ENCODE measurements at regions not wholly inside any gene's neighbourhood (a gene's known extent, or its start where the extent isn't known, plus 50 kb on each side); places are given as distances from the start of the nearest gene placed in this dataset.
A peak's percentile ranks its signal among the peaks of the same experiment; 100 is the strongest.

DNA sequence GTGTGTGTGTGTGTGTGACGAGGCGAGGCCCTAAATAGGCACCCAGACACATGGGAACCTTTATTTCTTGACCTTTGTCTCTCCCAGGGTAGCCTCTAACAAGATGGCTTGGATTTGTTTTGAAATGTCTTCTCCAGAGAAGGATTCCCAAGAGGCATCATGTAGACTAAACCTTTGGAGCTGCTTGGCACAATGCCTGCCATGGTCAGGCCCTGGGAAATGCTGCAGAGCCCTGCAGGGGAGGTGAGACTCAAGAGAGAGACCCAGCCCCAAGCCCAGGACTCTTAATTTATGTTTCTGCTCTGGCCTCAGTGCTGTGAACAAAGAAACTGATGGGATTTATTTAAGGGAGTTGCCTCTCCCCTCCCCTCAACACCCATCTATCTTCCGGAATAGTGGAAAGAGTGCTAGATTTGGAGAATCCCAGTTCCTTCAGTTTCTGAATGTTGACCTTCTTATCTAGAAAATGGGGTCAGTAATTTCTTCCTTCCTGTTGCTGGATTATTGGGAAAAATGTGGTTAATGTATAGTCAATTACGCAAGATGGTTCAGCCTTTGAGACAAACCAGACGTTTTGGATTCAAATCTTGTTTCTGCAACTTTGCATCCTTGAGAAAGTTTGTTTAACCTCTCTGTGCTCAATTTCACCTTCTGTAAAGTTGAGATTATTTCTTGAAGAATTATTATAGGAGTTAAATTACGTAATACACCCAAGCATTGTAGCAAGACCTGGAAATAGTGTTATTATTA is 434.8 kb downstream of the MAFB start:
- Mint-ChIP-seq H3K9me3 (peaks cover 3% of the 10 kb centered on the region), H3K4me3 (no peak overlapping the region), H3K27me3 (peaks cover 5 to 17% of the 10 kb centered on the region in 2 donors), H3K36me3 (no peaks in the 10 kb centered on the region), H3K4me1 (ENCODE audit: low read depth in 2 of 2) (no peaks in the 10 kb centered on the region), H3K27ac (no peak overlapping the region)
- no peak for ATAC-seq
- DNase-seq (ENCODE audit: low spot score) = no peak

DNA sequence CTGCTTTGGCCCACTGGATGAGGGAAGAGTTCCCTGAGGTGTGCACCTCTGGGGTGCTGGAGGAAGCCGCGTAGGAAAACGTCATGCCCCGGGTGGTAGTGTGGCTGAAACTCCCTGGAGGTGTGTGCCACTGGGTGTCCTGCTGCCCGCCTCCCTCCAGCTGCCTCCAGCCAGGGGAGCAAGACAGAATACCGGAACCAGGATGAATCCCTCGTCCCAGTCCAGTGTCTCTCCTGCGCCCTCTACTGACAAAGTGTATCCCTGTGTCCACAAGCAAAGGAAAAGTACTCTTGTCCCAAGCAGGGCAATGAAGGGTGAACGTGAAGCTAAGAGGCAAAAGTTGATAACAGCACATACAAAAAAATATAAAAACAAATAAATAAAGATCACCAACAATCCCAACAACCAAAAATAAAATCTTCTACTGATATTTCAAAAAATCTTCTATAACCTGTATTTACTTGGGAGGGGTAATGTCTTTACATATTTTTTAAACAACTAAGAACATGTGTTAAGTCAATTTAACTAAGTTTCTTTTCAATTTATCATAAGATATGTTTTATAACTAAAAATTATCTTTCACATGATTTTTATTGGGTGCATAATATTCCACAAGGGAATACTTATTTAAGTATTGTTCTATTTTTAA is 437.6 kb downstream of the MAFB start:
- ATAC-seq (peak in 1 of 2 donors; percentile 32), DNase-seq (ENCODE audit: low spot score) (no peak)
- Mint-ChIP-seq H3K9me3 (peaks cover 3% of the 10 kb centered on the region), H3K4me3 (no peak overlapping the region), H3K27me3 (peaks cover 3 to 17% of the 10 kb centered on the region in 2 donors), H3K27ac (no peak overlapping the region), H3K36me3 (no peaks in the 10 kb centered on the region), H3K4me1 (ENCODE audit: low read depth in 2 of 2) (no peaks in the 10 kb centered on the region)

DNA sequence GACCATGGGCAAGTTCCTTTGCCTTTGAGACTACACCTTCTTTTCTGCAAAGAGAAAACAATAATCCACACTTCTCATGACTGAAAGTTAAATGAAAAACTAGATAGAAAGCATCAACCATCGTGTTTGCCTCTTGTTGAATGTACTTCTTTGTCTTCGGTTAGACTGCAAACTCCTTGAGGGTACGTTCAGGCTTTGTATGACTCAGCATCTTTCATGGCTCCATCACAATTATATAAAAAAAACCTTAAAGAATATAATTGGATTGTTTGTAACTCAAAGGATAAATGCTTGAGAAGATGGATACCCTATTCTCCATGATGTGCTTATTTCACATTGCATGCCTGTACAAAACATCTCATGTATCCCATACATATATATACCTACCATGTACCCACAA is 439.2 kb downstream of the MAFB start:
- peaks cover 3% of the 10 kb centered on the region for H3K9me3 Mint-ChIP-seq
- no peak for DNase-seq (ENCODE audit: low spot score)
- H3K27me3 Mint-ChIP-seq = peaks cover 3 to 9% of the 10 kb centered on the region in 2 donors
- H3K36me3 Mint-ChIP-seq = no peaks in the 10 kb centered on the region
- no peak for ATAC-seq
- no peaks in the 10 kb centered on the region for H3K4me1 Mint-ChIP-seq (ENCODE audit: low read depth in 2 of 2)
- H3K4me3 Mint-ChIP-seq = no peak overlapping the region
- no peak overlapping the region for H3K27ac Mint-ChIP-seq

DNA sequence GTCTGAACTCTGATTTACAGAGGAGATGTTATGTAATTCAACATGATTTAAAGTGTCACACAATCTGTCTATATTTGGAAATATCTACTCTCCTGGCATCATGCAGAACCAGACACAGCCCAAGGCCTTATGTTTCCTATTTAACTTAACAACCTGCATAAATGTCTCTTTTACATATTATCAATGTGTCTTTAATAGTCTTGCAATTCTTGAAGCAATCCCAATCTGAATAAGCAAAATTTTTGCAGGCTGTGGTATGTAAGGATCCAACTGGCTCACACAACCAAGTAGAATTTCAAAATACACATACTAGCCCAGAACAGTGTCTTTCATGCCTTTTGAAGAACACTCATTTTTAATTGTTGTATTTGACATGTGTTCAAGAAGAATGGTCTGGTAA is 443.2 kb downstream of the MAFB start:
- H3K9me3 Mint-ChIP-seq = peaks cover under 1% of the 10 kb centered on the region
- H3K36me3 Mint-ChIP-seq = no peaks in the 10 kb centered on the region
- H3K27ac Mint-ChIP-seq = no peak overlapping the region
- peaks cover 4 to 8% of the 10 kb centered on the region in 2 donors for H3K27me3 Mint-ChIP-seq
- ATAC-seq (no peak), DNase-seq (ENCODE audit: low spot score) (no peak)
- no peak overlapping the region for H3K4me3 Mint-ChIP-seq
- H3K4me1 Mint-ChIP-seq (ENCODE audit: low read depth in 2 of 2) = no peaks in the 10 kb centered on the region

DNA sequence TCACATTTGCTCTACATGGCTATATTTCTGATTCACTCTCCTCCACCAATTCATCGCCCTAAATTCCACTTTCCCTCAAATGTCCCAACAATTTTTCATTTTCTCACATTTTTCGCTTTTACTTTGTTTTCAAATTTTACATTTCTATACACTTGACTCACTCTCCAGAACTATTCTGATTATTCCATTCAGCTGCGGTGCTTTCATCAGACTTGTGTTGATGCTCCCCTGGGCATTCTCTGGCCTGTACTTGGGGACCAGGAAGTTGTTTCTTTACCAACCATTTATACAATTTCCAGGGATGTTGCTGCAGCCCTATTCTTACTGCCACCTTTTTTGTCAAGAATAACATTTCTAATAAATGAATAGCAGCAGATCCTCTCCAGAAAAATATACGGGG is 444.8 kb downstream of the MAFB start:
- ATAC-seq = no peak
- no peaks in the 10 kb centered on the region for H3K4me1 Mint-ChIP-seq (ENCODE audit: low read depth in 2 of 2)
- H3K27me3 Mint-ChIP-seq = peaks cover 4 to 8% of the 10 kb centered on the region in 2 donors
- no peak overlapping the region for H3K4me3 Mint-ChIP-seq
- H3K27ac Mint-ChIP-seq = no peak overlapping the region
- H3K9me3 Mint-ChIP-seq = no peaks in the 10 kb centered on the region
- DNase-seq (ENCODE audit: low spot score) = no peak
- no peaks in the 10 kb centered on the region for H3K36me3 Mint-ChIP-seq

DNA sequence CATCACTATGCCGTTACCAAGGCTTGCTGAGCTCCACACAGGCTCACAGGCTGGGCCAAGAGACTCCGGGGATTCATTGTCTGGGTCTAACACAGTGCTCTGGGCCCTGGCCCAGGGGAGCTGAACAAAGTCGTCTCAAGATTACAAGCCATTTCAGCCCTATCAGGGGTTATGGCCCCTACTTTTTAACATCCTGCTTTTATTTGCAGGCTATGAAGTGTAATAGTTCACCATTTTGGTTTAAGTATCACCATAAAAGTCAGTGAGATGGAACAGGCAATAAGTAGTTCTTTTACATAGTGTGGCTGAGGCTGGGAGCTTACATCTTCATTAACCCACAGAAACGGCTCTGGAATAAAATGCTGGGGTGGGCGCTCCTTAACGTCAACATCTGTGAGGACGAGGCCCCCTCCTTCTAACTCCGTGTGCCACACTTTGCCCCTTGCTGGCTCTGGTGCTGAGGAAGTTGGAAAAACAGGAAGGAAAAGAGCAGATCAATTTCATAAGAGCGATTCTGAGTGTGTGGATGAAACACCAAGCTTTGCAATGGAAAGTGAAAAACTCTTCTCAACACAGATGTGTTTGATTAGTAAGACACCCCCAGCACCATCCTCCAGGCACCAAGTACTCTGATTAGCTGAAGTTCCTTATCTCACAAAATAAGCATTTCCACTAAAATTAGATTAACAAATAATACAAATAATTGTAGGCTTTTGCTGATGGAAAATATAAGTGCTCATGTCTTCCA is 447.3 kb downstream of the MAFB start:
- Mint-ChIP-seq H3K9me3 (no peaks in the 10 kb centered on the region), H3K4me1 (ENCODE audit: low read depth in 2 of 2) (no peaks in the 10 kb centered on the region), H3K27ac (no peak overlapping the region), H3K27me3 (peaks cover 5 to 11% of the 10 kb centered on the region in 2 donors), H3K36me3 (no peaks in the 10 kb centered on the region), H3K4me3 (no peak overlapping the region)
- ATAC-seq = no peak
- DNase-seq (ENCODE audit: low spot score) = no peak

DNA sequence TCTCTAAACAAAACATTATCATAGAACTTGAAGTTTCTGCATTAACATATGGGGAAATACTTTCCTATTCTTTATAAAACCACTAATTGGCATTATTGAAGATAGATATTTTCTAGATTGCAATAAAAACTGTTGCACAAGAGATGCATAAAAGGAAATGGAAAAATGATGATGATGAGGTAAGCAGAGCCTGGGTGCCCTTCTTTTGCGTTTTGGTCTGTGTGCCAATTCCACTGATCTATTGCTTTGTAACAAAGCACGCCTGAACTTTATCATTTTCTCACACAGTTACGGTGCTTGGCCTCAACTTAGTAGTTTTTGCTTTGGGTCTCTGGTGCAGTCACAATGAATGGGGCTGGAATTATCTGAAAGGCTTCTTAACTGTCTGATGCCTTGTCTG is 450.5 kb downstream of the MAFB start:
- no peaks in the 10 kb centered on the region for H3K36me3 Mint-ChIP-seq
- DNase-seq (ENCODE audit: low spot score) (no peak), ATAC-seq (no peak)
- H3K4me3 Mint-ChIP-seq = no peak overlapping the region
- no peaks in the 10 kb centered on the region for H3K4me1 Mint-ChIP-seq (ENCODE audit: low read depth in 2 of 2)
- peaks cover 10 to 25% of the 10 kb centered on the region in 2 donors for H3K27me3 Mint-ChIP-seq
- H3K27ac Mint-ChIP-seq = no peak overlapping the region
- no peaks in the 10 kb centered on the region for H3K9me3 Mint-ChIP-seq

DNA sequence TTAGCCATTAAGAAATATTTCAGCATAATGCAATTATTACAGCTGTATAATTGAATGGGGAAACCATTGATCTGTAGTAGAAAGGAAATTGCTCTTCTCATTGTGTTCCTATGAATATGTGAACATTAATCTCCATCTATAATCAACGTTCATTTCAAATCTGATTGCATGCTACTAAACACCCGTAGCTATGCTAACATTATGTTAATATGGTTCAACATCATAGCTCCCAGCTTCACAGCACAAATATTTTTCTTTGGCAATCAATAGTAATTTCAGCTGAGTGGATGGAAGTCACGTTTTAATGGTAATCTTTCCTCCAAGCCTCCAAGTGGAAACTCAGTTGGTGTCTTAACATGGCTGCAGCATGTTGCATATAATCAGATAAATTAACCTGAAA is 454.4 kb downstream of the MAFB start:
- Mint-ChIP-seq H3K4me1 (ENCODE audit: low read depth in 2 of 2) (no peaks in the 10 kb centered on the region), H3K27me3 (peaks cover 6 to 18% of the 10 kb centered on the region in 2 donors), H3K4me3 (no peak overlapping the region), H3K27ac (no peak overlapping the region), H3K9me3 (no peaks in the 10 kb centered on the region), H3K36me3 (no peaks in the 10 kb centered on the region)
- ATAC-seq (no peak), DNase-seq (ENCODE audit: low spot score) (no peak)

DNA sequence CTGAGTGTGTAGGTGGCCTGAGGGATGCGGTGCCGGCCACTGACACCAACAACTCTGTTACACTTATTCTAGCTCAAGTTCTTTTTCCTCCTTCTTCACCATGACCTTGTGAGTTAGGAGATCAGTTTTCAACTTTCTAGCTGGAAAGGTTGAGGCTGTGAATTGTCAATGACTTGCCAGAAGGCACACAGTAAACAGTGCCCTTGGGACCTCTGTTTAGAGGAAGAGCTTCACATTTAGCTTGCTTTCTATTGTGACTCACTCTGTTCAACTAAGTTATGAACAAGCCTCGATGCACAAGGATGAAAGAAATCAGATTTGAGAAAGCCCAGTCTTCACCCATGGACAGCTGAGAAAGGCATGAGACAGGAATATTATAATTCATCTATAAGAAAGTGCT is 455.6 kb downstream of the MAFB start:
- no peak for DNase-seq (ENCODE audit: low spot score)
- Mint-ChIP-seq H3K36me3 (no peaks in the 10 kb centered on the region), H3K4me1 (ENCODE audit: low read depth in 2 of 2) (no peaks in the 10 kb centered on the region), H3K27me3 (peaks cover 6 to 18% of the 10 kb centered on the region in 2 donors), H3K4me3 (no peak overlapping the region), H3K9me3 (no peaks in the 10 kb centered on the region), H3K27ac (no peak overlapping the region)
- ATAC-seq = no peak

DNA sequence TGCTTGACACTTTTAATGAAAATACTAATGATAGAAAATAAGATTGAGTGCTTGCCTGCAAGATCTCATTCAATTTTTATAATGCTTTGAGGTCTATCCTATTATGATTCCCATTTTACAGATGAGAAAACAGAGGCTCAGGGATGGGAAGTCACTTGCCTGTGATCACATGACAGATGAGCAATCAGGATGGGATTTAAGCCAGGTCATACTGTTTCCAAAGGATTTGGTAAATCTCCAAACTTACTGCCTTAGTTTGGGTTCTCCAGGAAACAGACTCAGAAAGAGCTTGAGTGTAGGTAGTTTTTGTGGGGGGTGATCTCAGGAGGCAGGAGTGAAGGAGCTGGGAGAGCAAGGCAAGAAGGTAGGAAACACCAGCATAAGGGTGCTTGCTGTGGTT is 456.3 kb downstream of the MAFB start:
- Mint-ChIP-seq H3K4me1 (ENCODE audit: low read depth in 2 of 2) (no peaks in the 10 kb centered on the region), H3K36me3 (no peaks in the 10 kb centered on the region), H3K27ac (no peak overlapping the region), H3K4me3 (no peak overlapping the region), H3K9me3 (no peaks in the 10 kb centered on the region), H3K27me3 (peaks cover 6 to 18% of the 10 kb centered on the region in 2 donors)
- no peak for ATAC-seq
- no peak for DNase-seq (ENCODE audit: low spot score)

DNA sequence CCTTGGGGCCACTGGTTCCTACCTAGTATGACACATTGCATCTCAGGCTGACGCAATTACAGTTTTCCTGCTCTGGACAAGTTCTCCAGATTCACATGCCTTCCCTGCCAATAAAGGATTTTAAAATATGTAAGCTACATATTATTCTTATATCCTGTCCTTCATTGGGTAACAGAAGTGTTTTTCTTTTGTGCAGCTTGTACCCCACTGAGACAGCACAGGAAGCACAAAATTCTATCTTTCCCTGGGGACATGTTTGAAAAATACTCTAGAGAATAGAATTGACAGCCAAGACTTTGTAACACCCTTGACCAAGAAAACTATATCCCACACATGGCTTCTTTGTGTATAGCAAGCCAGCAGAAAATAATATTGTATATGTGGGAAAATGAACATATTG is 456.8 kb downstream of the MAFB start:
- no peaks in the 10 kb centered on the region for H3K9me3 Mint-ChIP-seq
- peaks cover 6 to 18% of the 10 kb centered on the region in 2 donors for H3K27me3 Mint-ChIP-seq
- H3K27ac Mint-ChIP-seq = no peak overlapping the region
- no peak overlapping the region for H3K4me3 Mint-ChIP-seq
- ATAC-seq = no peak
- H3K36me3 Mint-ChIP-seq = no peaks in the 10 kb centered on the region
- no peaks in the 10 kb centered on the region for H3K4me1 Mint-ChIP-seq (ENCODE audit: low read depth in 2 of 2)
- DNase-seq (ENCODE audit: low spot score) = no peak

DNA sequence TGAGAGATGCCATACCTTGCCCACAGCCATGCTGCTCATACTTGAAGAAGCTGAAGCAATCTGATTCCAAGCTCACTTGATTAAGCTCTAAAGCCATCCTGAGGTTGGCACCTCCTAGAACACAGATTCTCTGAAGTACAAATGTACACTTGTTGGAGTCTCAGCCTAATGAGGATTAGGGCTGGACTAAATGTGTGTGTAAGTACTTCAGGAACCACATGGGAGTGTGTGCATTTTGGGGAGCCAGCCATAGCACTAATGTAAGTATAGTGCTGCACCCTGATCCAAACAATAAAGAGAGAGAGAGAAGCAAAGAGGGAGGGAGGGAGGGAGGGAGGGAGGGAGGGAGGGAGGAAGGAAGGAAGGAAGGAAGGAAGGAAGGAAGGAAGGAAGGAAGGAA is 458.6 kb downstream of the MAFB start:
- DNase-seq (ENCODE audit: low spot score) = no peak
- no peaks in the 10 kb centered on the region for H3K36me3 Mint-ChIP-seq
- peaks cover 3 to 10% of the 10 kb centered on the region in 2 donors for H3K27me3 Mint-ChIP-seq
- no peak overlapping the region for H3K4me3 Mint-ChIP-seq
- no peaks in the 10 kb centered on the region for H3K9me3 Mint-ChIP-seq
- no peak overlapping the region for H3K27ac Mint-ChIP-seq
- H3K4me1 Mint-ChIP-seq (ENCODE audit: low read depth in 2 of 2) = no peaks in the 10 kb centered on the region
- no peak for ATAC-seq

DNA sequence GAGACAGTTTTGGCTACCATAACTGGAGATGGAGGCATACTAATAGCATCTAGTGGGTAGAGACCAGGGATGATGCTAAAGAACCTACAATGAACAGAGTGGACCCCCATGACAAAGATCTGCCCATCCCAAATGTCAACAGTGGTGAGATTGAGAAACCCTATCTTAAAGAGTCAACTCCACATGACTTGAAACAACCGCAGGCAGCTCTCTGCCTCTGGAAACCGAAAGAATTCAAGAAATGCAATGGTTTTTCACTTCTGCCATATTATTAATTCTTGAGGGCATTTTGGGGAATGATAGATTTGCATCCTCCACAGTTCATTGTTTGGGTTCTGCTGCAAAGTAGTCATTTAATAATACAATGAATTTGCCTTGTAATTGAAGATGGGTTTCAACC is 463.4 kb downstream of the MAFB start:
- no peaks in the 10 kb centered on the region for H3K4me1 Mint-ChIP-seq (ENCODE audit: low read depth in 2 of 2)
- ATAC-seq (no peak), DNase-seq (ENCODE audit: low spot score) (no peak)
- no peaks in the 10 kb centered on the region for H3K36me3 Mint-ChIP-seq
- H3K27ac Mint-ChIP-seq = no peak overlapping the region
- peaks cover 5 to 6% of the 10 kb centered on the region in 2 donors for H3K27me3 Mint-ChIP-seq
- H3K9me3 Mint-ChIP-seq = no peaks in the 10 kb centered on the region
- H3K4me3 Mint-ChIP-seq = no peak overlapping the region

DNA sequence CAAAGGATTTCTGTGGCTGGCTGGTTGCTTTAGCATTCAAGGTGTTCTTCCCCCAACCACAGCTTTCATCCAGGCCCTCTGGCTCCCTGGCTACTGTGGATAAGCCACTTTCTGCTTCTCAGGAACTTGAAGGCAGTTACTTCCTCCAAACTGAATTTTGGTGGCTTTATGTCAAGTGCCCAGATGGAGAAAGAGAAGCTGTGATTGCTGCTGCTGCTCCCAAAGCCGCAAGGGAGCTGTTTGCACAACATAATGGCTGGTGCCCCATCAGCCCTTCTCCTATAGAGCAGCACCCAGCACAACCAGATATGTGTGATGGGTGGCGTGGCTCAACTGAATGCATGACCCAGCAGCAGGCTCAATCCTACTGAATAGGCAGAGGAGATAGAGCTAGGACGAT is 465.2 kb downstream of the MAFB start:
- H3K4me3 Mint-ChIP-seq = no peak overlapping the region
- no peak for ATAC-seq
- no peaks in the 10 kb centered on the region for H3K36me3 Mint-ChIP-seq
- H3K27ac Mint-ChIP-seq = no peak overlapping the region
- no peaks in the 10 kb centered on the region for H3K9me3 Mint-ChIP-seq
- no peak for DNase-seq (ENCODE audit: low spot score)
- peaks cover 5 to 6% of the 10 kb centered on the region in 2 donors for H3K27me3 Mint-ChIP-seq
- no peaks in the 10 kb centered on the region for H3K4me1 Mint-ChIP-seq (ENCODE audit: low read depth in 2 of 2)

Measured in natural killer cell treated with Interleukin-12 subunit alpha and Interleukin-12 subunit beta and Interleukin-15 and Interleukin-18, amount 100 ng/mL, for 72 hours (primary cell).